ENCODE measurements at regions not wholly inside any gene's neighbourhood (a gene's known extent, or its start where the extent isn't known, plus 50 kb on each side); places are given as distances from the start of the nearest gene placed in this dataset.
A peak's percentile ranks its signal among the peaks of the same experiment; 100 is the strongest.

DNA sequence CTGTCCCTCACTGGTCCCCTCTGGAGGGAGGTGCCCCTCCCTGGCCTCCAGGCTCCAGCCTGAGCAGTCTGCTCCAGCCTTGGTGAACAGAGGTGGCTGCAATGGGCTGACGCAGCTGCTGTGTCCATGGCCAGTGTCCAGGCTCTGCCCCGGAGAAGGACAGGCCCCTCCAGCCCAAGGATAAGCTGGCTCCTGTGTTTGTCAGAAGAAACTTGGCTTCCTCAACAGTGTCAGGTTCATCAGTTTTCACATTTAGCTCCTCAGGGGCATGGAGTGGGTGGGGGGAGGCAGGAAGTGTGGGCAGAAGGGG, 402.8 kb downstream of the MATN1 start:
- no peak for DNase-seq (ENCODE audit: low read depth in 2 of 2)

DNA sequence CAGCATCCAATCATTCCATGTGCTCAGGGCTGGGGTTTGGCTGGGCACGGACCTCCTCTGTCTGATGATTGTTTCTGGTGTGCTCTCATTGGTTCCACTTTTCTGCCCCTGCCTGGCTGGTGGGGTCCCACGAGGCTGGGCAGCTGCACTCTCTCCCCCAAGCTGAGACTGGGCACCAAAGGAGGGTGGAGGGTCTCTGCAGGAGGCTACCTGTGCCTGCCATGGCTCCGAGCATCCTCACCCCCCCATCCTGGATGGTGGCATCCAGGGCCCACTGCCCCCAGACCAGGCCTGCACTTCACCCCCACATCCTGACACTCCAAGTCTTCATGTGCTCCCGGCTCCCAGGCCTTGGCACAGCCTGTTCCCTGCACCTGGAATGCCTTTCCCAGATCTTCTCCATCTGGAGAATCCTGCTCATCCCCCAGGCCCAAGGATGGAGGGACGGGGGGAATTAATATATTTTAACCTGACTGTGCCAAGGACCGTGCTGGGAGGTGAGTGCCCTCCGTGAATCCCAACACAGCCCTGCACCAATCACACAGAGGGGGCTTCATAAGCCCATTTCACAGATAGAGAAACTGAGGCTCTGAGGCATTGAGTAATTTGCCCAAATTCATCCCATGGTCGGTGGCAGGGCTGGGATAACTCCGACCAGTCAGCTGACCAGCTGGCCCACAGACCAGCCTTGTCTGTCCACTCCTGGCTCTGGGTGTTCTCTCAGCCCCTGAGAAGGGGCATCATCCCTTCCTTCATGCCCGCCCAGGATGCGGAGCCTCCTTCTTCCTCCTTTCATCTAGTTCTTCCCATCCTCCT, 403.4 kb downstream of the MATN1 start:
- DNase-seq (ENCODE audit: low read depth in 2 of 2), result no peak

DNA sequence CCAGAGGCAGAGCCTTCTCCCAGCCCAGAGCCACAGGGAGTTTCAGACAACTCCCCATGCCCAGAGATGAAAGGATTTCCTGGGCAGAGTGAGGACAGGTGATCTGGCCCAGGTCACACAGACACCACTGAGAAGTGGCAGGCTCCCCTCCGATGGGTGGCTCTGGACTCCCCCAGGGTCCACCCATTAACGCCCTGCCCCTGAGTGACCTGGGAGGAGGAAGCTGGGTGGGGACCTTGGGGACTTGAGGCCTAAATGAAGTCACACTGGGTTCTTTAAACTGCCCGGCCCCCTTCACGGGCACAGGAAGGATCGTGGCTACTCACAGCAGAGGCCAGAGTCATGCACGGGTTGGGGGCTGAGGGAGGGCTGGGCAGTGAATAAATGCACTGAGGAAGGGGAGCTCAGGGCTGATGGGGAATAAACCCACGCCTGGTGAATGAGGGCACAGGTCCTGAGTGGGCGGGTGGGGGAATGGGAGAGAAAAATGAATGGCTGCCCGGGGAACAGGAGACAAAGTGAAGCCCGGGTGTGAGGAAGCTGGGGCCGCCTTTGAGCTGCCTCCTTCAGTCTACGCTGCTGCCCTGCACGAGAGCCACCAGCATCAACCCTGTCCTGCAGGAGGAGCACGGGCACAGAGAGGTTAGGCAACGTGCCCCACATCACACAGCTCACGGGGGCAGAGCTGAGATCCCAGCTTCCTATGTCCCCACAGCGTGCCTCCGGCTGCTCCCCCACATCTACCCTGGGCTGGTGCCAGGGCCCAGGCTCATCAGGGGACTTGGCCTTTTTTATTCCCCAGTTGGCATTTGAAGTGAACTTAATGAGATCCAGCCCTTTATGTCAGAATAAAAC, 404.3 kb downstream of the MATN1 start:
- DNase-seq (ENCODE audit: low read depth in 2 of 2), result no peak

DNA sequence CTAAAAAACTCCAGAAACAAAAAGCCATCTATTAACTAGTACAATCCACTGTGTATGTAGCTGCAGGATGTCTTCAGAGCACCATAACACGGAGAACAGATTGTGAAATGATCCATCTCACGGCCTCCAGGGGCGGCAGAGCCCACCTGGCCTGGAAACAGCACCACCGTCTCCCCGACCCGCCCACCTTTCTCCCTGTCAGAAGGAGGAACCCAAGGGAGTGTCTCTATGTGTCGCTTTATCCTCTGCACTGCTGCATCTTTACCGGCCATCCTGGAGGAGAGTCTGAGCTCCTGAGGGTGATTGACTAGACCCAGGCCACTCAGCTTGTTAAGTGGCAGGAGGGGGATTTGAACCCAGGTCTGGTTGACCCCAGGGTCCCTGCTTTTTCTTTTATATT, 405.0 kb downstream of the MATN1 start:
- DNase-seq (ENCODE audit: low read depth in 2 of 2), result no peak

DNA sequence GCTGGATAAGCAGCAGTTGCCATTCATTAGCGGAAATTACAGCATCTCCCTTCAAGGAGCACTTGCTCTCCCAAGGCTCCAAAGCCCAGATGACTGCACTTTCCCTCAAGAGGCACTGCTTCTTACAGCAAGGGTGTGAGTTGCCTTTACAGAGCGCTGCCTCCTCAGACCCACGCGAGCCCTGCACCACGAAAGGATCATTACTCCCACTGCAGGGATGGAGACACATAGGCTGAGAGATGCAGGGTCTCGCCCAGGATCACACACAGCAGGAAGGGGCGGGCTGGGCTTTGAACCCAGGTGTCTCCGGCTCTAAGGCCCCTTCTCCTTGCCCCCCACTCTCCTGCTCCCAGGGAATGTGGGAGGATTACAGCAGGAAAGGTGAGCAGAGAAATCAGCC, 405.5 kb downstream of the MATN1 start:
- no peak for DNase-seq (ENCODE audit: low read depth in 2 of 2)

DNA sequence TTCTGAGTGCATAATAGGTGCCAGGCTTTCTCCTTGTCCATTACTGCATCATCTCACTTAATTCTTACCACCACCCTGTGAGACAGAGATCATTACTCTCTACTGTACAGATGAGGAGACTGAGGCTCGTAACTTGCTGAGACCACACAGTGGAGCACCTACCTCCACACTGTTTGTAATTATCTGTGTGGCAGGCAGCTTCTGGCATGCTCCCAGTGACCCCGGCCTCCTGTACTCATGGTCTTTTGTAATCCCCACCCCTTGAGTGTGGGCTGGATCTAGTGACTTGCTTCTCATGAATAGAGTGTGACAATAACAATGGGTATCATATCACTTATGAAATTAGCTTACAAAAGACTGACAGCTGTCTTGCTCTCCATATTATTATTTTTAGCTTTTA, 407.3 kb downstream of the MATN1 start:
- DNase-seq (ENCODE audit: low read depth in 2 of 2), result no peak

DNA sequence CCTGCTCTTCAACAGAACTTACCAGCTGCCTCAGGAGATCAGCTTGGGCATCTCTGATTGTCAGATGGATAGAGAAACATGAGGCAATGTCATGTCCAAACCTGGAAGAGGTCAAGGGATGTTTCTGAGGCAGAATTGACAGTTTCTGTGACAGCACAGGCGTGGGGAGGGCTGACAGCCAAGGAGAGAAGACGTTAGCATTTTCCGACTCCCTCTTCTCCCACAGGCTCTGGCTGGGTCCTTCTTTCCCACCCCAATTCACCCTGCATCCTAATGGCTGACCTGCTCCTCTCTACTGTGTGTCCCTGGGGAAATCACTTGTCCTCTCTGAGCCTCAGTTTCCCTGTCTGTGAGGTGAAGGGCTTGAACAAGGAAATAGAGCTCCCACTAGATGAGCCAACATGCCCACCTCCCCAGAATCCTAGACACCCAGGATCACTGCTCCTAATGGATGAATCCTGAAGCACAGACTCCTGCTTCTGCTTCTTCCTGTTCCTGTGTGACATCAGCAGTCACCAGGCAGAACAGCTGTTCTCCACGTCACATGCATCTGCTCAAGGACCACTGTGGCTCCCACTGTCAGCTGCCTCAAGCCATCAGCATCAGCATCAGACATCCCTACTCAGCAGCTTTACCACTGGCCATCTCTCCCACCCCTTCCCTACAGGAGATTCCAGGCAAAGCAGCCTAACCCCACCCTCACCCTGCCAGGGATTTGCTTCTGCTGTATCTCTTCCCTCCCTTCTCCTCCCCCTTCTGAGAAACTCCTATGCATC, 408.0 kb downstream of the MATN1 start:
- DNase-seq (ENCODE audit: low read depth in 2 of 2), result peak; percentile 8 to 18

DNA sequence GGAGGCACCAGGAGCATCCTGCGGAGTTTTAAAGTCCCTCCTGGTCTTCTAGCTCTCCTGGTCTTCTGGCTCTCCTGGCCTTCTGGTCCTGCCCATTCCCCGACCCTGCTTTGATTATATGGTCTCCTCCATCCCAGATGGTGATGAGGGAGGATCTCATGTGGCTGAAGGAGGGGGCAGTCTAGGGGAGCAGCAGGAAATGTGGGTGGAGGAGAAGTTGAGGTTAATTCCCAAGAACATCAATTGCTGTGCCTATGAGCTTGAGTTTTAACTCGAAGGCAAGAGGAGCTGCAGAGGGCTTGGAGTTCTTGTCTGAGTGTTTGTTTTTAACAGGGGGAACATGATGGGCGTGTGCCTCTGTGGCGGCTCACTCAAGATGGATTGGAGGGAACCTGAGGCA, 408.8 kb downstream of the MATN1 start:
- DNase-seq (ENCODE audit: low read depth in 2 of 2), result no peak

DNA sequence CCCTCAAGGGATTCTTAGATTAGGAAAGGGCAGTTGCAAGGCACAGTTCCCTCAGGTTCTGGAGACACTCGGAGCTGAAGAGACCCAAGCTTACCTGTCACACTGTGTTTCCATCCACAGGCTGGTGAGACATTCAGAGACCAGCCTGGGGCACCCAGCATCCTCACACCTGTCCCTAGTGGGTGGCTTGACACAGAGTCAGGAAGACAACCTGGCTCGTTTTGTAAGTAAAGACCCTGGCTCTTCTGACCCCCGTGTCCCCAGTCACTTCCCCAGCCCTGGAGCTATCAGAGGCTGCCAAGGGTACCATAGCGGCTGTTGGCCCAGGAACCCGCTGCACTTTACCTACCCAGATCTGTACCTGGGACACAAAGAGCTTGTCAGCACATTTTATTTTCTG, 409.8 kb downstream of the MATN1 start:
- no peak for DNase-seq (ENCODE audit: low read depth in 2 of 2)

DNA sequence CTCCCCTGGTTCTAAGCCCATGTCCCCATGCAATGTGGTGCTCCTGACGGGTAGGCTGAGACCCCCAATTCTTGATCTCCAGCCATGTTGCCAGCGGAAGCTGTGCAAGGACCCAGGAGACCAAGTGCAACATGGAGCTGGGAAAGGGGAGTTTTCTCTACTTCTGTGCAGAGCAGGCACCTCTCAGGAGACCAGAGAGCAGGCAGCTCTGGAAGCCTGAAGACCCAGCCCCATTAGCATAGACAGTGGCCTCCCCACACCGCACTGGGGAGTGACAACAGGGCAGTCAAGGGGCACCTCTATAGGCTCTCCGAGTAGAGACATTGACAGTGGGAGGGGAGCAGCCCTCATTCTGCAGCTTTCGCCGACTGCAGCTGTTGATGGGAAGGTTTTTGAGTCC, 410.2 kb downstream of the MATN1 start:
- no peak for DNase-seq (ENCODE audit: low read depth in 2 of 2)

DNA sequence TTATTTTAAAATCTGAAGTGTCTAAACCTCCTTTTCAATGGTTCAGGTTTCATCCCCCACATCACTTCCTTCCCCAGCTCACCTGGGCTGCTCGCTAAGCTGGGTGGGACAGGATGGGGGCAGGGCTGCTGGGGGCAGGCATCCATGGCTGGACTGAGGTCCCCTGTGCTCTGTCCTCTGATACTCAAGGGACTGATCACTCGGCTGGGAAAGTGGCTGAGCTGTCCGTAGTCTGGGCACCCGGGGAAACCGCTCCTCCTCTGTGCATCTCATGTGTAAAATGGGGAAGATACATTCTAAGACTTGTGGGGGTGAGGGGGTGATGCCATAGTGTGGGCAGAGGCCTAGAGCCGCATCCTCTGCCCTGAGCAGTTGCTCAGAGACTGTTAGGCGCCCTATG, 411.2 kb downstream of the MATN1 start:
- no peak for DNase-seq (ENCODE audit: low read depth in 2 of 2)

DNA sequence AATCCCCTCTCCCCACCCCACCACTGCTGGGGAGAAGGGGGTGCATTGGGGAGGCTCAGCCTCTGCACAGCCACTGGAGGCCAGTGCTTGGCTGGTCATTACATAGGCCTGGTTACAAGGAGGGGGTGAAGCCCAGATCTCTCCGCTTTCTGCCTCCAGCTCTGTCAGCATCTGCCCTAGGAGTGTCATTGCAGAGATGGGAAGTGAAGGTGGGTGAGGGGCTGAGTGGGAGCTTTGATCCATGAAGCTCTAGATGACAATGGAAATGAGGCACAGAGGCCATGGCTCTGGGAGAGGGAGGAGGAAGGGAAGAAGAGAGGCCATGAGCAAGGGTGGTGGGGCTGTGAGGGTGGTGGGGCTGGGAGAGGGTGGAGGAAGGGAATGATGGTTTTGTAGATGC, 411.6 kb downstream of the MATN1 start:
- DNase-seq (ENCODE audit: low read depth in 2 of 2), result no peak

DNA sequence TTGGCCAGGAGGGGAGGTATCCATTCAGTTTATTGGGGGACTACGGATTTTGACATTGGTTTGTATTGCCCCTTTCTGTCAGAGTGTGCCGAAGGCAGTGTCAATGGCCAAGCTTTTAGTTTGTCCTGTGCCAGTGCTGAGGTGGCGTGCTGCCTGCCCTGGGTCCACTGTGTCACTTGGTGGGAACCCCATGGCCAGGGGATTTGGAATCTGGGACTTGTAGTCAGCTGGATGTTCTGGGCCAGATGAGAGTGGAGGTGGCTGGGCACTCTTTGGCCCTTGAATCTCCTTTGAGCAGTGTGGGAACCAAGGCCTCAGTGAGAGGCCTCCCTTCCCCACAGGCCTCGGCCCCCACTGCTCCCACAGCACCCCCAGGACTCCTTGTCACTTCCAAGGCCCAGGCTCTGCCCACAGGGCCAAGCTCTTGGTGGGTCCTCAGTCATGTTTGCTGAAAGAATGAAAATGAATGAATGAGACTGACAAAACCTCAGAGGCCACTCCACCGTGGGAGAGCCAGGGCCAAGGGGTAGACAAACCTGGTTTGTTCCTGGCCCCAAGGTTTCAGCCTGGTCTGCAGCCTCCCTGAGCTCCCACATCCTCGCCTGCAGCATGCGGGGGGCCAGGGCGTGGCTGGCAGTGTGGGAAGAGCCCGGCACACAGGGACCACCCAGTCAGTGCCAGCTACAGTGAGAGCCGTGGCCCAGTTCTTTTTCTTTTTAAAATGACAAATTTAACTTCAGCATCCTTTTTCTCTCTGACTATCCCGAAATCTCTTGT, 412.2 kb downstream of the MATN1 start:
- no peak for DNase-seq (ENCODE audit: low read depth in 2 of 2)

DNA sequence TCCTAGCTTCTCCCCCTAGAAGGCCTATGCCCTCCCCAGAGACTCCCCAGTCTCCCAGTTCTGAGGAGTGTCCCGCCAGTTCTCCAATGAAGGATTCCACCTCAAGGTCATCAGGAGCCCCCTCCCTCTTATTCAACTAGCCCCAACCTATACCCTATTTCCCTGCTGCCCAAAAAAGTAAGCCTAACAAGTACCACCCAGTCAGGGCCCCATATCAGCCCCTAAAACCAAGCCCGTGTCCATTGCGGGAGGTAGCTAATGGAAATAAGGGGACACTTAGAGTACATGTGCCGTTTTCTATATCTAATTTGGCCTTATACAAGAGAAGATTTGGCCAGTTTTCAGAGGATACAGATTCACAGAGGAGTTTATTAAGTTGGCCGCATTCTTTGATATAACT, 416.2 kb downstream of the MATN1 start:
- no peak for DNase-seq (ENCODE audit: low read depth in 2 of 2)

DNA sequence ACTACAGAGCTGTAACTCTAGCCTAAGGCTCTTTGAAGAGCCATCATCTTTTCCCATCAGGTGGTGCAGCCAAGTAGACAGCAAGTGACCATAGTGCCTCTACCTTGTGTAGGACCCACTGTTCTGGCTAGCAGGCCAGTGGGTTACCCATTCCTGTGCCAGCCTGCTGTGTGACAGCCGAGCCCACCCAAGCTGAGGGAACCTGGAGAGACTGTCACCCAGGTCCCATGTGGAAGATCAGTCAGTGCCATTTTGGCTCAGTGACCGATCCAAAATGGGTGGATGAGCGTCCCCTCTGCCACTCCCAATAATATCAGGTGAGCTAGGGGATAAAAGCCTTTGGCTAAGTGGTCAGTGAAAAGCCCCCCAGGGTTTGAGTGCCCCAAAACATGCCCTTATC, 417.9 kb downstream of the MATN1 start:
- no peak for DNase-seq (ENCODE audit: low read depth in 2 of 2)

DNA sequence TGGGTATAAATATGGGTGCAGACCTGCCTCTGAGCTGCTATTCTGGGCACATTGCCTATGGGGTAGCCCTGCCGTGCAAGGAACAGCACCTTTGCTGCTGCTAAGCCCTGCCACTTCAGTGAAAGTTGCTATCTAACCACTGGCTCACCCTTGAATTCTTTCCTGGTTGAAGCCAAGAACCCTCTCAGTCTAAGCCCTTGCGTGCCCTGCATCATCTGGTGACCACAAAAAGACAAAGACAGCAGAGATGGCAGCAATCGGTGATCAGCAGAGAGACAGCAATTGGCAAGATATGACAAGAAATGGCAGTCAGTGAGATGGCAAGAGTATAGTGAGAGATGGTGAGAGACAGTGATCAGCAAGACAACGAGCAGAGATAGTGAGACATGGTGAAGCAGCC, 418.3 kb downstream of the MATN1 start:
- no peak for DNase-seq (ENCODE audit: low read depth in 2 of 2)

DNA sequence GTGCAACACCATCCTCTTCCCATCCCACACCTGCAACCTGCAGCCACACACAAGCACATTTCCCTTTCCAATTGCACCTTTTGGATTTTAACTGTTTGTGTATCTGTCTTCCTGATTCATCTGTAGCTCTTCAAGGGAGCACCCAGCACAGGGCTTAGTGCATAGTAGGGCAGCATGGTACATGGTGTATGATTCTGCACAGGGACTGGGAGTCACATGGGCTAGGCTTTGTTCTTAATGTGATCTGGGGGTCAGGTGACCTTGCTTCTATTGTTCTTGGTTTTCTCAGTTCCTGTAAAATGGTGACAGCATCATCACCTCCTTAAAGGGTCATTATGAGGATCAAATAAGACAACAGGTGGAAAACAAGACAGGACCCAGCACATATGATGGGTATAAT, 419.3 kb downstream of the MATN1 start:
- no peak for DNase-seq (ENCODE audit: low read depth in 2 of 2)

DNA sequence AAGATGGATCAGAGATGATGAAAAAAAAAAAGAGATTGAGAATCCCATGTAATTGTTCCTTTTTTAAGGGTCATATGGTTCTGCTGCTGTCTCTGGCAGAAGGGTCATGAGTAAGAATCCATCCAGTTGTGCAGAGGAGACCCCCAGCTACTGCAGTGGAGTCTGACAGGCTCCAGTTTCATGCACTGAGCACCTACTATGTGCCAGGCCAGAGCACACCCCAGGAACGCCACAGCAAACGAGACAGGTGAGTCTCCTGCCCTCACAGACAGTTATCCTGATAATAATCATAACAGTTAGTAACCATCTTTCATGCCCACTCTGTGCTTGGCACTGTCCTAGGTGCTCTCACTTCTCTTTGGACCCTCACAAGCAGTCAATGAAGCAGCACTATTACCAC, 420.0 kb downstream of the MATN1 start:
- no peak for DNase-seq (ENCODE audit: low read depth in 2 of 2)

DNA sequence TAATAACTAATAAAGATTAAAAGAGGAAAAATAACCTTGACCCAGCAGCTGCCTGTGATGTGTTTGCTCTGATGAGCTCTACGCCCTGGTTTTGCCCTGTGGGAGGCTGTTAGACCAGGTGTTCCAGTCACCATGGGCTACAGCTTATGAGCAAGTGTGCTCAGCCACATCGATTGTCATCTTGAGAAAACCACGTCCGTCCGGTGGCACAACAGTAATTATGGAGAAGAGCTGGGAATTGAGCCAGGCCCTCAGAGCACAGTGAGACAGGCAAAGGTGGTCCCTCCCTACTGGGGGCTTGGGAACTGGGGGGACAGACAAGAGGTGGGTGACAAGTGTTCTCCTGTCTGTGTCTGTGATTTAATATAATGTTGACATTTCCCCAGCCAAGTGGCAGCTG, 420.5 kb downstream of the MATN1 start:
- no peak for DNase-seq (ENCODE audit: low read depth in 2 of 2)

DNA sequence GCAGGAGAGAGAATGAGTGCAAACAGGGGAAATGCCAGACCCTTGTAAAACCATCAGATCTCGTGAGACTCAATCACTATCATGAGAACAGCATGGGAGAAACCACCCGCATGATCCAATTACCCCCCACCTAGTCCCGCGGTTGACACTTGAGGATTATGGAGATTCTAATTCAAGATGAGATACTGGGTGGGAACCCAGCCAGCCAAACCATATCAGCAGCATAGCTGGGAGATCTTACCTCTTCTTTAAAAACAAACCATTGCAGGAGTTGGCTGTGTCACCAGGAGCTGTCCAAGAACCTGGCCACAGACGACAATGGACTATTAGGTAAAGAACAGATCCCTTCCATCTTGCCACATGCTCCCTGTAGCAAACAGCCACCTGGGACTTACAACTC, 422.7 kb downstream of the MATN1 start:
- no peak for DNase-seq (ENCODE audit: low read depth in 2 of 2)

DNA sequence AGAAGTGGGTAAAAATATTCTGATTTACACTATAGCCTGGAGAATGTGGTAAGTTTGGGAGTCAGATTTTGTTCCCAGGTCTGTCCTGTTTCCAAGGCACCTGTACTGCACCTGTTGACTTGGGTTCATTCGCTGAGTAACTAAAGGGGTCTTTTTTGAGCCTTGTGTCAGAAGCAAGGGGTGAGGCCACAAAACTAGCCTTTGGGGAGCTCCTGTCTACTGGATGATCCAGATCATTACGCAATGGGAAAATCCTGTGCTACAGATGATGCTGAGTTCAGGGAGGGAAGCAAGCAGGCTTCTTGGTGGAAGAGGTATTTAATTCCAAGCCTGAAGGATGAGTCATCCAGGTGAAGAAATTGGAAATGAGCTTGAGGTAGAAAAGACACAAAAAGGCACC, 424.0 kb downstream of the MATN1 start:
- DNase-seq (ENCODE audit: low read depth in 2 of 2), result no peak

DNA sequence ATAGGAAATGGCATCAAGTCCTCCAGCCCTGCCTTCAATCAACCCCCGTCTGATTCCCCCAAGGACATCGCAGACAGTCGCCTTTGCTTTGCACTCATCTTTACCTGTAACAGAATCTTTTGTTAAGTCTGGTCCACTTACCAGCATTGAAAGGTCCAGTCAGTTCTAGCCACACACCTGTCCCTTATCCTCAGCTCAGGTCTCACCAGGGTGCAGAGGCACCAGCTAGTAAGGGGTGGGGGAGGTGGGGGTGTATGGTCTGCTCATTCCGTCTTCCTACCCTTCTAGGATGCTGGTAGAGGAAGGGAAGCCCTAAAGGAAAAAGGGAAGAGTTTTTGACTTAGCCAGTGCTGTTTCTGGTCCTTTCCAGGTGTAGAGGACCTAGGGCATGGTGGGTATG, 427.7 kb downstream of the MATN1 start:
- DNase-seq (ENCODE audit: low read depth in 2 of 2), result no peak

Data from lung microvascular endothelial cell (primary cell).